ENCODE measurements at regions not wholly inside any gene's neighbourhood (a gene's known extent, or its start where the extent isn't known, plus 50 kb on each side); places are given as distances from the start of the nearest gene placed in this dataset.

DNA sequence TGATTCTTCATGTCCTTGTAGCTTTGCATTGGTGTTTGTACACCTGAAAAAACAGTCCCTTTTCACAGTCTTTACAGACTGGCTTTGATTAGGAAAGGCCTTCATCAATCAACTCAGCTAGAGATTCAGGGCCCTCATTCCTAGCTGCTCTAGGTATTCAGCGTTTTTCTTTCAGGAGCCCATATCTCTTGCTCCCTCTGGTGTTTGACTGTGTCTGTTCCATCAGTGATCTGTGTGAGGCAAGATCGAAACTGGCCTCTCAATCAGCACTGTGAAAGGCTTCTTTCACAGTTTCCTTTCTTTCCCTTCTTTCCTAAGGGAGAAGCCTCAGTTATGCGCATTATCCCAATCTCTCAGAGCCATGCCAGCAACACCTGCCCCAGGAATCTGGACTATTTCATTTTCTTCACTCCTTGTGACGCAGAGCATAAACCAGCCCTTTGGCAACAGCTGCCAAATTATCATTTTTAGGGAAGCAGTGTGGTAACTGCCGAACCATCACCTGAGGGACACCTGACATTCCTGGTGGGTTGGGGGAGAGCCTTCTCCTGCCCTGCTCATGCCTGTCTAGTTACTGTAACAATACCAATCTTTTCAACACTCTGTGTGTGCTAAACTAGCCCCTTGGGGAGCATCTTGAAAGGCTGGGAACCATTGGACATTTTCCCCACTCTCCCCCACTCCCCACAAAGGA lies 75.7 kb upstream of the CCDC71L start (continued):
- TF ChIP-seq ZBTB33 (IDR thresholded peaks at IDR 0.05; ENCODE audit: extremely low read depth, insufficient replicate concordance, low read length), result no peak

- H3K9ac ChIP-seq (ENCODE audit: low read length), result no peak overlapping the region
- peak overlapping the region; percentile 64 for H3K4me2 ChIP-seq (ENCODE audit: low read length)
- ChIA-PET CTCF (interaction anchor here (0.6 to 3.2 kb wide), 15 partner anchors 8 to 561 kb away, joined by 3 to 71 read pairs (median 7); partner anchors contain the start of gene CCDC71L), POLR2A (interaction anchor here (0.9 to 1.9 kb wide), 3 partner anchors 38 to 194 kb away, joined by 3 to 4 read pairs (median 3); no protein-coding TSS in a partner anchor), RAD21 (ENCODE audit: low non-redundant PET in 1 of 2, low total read pairs in 2 of 2, uncharacterized antibody in 2 of 2, unreplicated experiment in 2 of 2) (interaction anchor here (1.3 to 1.8 kb wide), 5 partner anchors 38 to 195 kb away, joined by 3 to 15 read pairs (median 4); partner anchors contain the start of gene CCDC71L (in 1 of the 2))
- ATAC-seq, result peak; percentile 67
- H3K36me3 ChIP-seq (ENCODE audit: control insufficient read depth in 1 of 2, insufficient read depth in 2 of 2, low read length in 2 of 2), result no peaks in the 10 kb centered on the region
- no peaks in the 10 kb centered on the region for H3K27me3 ChIP-seq (ENCODE audit: insufficient read depth, low read length)
- TF ChIP-seq CBX3 (IDR thresholded peaks at IDR 0.05; ENCODE audit: low read depth) (peak; percentile 56; the same call in 1 of the 2 replicates), CTCF (IDR thresholded peaks at IDR 0.05 in 2 of 3, conservative IDR thresholded peaks at IDR 0.05 in 1 of 3; ENCODE audit: borderline replicate concordance in 1 of 3, insufficient read depth in 1 of 3, low read depth in 2 of 3, low read length in 2 of 3) (peak in 2 of 3 experiments; percentile 47 to 63; a peak in 3 of 6 replicates), YY1 (IDR thresholded peaks at IDR 0.05; ENCODE audit: extremely low read depth, insufficient replicate concordance, low read depth, low read length) (no peak), JUND (IDR thresholded peaks at IDR 0.05) (no peak), RAD21 (IDR thresholded peaks at IDR 0.05; ENCODE audit: low read depth) (peak; percentile 60)
- TF ChIP-seq, protein P1, sequence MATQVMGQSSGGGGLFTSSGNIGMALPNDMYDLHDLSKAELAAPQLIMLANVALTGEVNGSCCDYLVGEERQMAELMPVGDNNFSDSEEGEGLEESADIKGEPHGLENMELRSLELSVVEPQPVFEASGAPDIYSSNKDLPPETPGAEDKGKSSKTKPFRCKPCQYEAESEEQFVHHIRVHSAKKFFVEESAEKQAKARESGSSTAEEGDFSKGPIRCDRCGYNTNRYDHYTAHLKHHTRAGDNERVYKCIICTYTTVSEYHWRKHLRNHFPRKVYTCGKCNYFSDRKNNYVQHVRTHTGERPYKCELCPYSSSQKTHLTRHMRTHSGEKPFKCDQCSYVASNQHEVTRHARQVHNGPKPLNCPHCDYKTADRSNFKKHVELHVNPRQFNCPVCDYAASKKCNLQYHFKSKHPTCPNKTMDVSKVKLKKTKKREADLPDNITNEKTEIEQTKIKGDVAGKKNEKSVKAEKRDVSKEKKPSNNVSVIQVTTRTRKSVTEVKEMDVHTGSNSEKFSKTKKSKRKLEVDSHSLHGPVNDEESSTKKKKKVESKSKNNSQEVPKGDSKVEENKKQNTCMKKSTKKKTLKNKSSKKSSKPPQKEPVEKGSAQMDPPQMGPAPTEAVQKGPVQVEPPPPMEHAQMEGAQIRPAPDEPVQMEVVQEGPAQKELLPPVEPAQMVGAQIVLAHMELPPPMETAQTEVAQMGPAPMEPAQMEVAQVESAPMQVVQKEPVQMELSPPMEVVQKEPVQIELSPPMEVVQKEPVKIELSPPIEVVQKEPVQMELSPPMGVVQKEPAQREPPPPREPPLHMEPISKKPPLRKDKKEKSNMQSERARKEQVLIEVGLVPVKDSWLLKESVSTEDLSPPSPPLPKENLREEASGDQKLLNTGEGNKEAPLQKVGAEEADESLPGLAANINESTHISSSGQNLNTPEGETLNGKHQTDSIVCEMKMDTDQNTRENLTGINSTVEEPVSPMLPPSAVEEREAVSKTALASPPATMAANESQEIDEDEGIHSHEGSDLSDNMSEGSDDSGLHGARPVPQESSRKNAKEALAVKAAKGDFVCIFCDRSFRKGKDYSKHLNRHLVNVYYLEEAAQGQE (IDR thresholded peaks at IDR 0.05; ENCODE audit: low read depth), result no peak
- no peaks in the 10 kb centered on the region for H3K9me3 ChIP-seq (ENCODE audit: control insufficient read depth in 1 of 2, insufficient read depth in 1 of 2, low read depth in 1 of 2, low read length in 2 of 2)
- no peak overlapping the region; the same call in 1 of the 2 replicates for H3K27ac ChIP-seq (ENCODE audit: low read depth, low read length)
- H2AFZ ChIP-seq (ENCODE audit: low read depth, low read length, poor library complexity, severe bottlenecking), result peak overlapping the region; percentile 86
- no peaks in the 10 kb centered on the region for H3K9me2 ChIP-seq (ENCODE audit: insufficient read depth)
- intact Hi-C loops (cut with micrococcal nuclease), result loop anchor here (5.0 kb wide), 1 partner anchor 275 kb away; no protein-coding TSS in a partner anchor
- H3K4me1 ChIP-seq (ENCODE audit: control insufficient read depth in 1 of 2, insufficient read depth in 2 of 2, low read length in 2 of 2), result peaks cover 0 to 12% of the 10 kb centered on the region in 2 experiments; a peak in 2 of 4 replicates
- no TSS peak for BruUV-seq (replicated peaks)
- no peaks in the 10 kb centered on the region for H3K79me2 ChIP-seq (ENCODE audit: insufficient read depth, low read length)
- DNase-seq (ENCODE audit: low read depth, low spot score), result no peak
- H4K20me1 ChIP-seq (ENCODE audit: insufficient read depth), result no peaks in the 10 kb centered on the region
- H3K4me3 ChIP-seq (replicated peaks in 1 of 2; ENCODE audit: low read depth in 1 of 2, low read length in 2 of 2), result 0 out of 4 replicates have a peak overlapping the region, but pooled peaks of 1 of the 2 experiments have one; percentile 17
These were observed 76.2 kb upstream of the CCDC71L start for GRCh38 chr7:106737202-106737562.
